ENCODE measurements at regions not wholly inside any gene's neighbourhood (a gene's known extent, or its start where the extent isn't known, plus 50 kb on each side); places are given as distances from the start of the nearest gene placed in this dataset.
"Not testable (repeated sequence)": the region's sequence is repeated elsewhere in the genome, so short reads cannot be mapped to it uniquely, and the experiment has no call there.

- Histone ChIP-seq H3K9me3 (ENCODE audit: low read length) (no peaks in the 10 kb centered on the region), H2AFZ (ENCODE audit: low read length) (no peak overlapping the region)
- TF ChIP-seq EZH2 (IDR thresholded peaks at IDR 0.05; ENCODE audit: borderline replicate concordance, low read length): no peak
- TF ChIP-seq, protein P1, sequence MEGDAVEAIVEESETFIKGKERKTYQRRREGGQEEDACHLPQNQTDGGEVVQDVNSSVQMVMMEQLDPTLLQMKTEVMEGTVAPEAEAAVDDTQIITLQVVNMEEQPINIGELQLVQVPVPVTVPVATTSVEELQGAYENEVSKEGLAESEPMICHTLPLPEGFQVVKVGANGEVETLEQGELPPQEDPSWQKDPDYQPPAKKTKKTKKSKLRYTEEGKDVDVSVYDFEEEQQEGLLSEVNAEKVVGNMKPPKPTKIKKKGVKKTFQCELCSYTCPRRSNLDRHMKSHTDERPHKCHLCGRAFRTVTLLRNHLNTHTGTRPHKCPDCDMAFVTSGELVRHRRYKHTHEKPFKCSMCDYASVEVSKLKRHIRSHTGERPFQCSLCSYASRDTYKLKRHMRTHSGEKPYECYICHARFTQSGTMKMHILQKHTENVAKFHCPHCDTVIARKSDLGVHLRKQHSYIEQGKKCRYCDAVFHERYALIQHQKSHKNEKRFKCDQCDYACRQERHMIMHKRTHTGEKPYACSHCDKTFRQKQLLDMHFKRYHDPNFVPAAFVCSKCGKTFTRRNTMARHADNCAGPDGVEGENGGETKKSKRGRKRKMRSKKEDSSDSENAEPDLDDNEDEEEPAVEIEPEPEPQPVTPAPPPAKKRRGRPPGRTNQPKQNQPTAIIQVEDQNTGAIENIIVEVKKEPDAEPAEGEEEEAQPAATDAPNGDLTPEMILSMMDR (IDR thresholded peaks at IDR 0.05; ENCODE audit: low read length): peak; percentile 55
Observed at GRCh38 chr2:89763254-89763580, 1071.7 kb downstream of the RPIA start.

DNA sequence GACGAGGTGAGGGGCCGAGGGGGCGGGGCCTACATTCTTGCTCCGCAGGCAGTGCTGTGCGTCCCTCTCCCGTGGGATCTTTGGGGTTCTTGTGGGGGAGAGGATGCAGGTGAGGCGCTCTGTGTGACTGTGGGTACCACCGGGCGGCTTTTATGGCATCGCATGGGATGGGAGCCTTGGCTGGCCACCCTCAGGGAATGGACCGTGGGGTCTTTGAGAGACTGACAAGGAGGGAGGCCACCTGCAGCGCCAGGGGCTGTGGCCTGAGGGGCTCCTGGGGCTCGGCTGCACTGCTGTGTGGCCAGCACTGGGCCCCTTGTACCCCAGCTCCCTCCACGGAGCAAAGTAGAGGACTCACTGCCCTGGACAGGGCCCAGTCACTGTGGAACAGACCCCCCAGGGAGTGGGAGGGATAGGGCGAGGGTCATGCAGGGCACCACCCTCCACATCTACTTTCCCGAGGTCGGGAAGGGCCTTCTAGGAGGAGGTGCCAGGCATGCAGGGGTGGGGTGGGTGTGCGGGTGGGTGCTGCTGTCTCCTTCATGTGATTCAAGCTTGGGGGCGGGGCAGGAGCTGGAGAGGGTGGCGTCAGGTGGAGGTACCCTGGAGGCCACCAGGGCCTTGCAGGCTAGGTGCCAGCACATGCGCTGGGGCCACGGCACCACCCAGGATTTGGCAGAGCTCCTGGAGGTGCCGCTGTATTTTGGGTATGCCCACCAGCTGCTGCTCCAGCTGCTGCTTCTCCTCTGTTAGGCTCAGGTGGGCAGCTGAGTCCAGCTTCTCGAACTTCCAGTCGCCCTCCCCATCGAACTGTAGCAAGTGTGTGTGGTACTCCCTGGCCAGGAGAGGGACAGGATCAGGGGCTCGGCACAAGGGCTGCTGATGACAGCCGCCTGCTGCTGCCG is 1072.4 kb downstream of the RPIA start:
- Histone ChIP-seq H3K27ac (ENCODE audit: low read depth, low read length, poor library complexity, severe bottlenecking) (no peak overlapping the region), H2AFZ (ENCODE audit: low read length) (no peak overlapping the region), H3K27me3 (ENCODE audit: insufficient read depth, low read length) (no peaks in the 10 kb centered on the region), H3K79me2 (ENCODE audit: insufficient read depth, low read length) (no peaks in the 10 kb centered on the region), H3K36me3 (ENCODE audit: insufficient read depth, low read length) (no peaks in the 10 kb centered on the region), H4K20me1 (ENCODE audit: insufficient read depth, low read length) (no peaks in the 10 kb centered on the region), H3K4me2 (ENCODE audit: low read length) (no peak overlapping the region), H3K9ac (ENCODE audit: low read length) (no peak overlapping the region), H3K4me3 (ENCODE audit: low read depth, low read length, poor library complexity, severe bottlenecking) (no peak overlapping the region), H3K9me3 (ENCODE audit: low read length) (no peaks in the 10 kb centered on the region), H3K4me1 (ENCODE audit: insufficient read depth, low read length, severe bottlenecking) (no peaks in the 10 kb centered on the region), H3F3A (ENCODE audit: insufficient read depth, low read length) (no peaks in the 10 kb centered on the region), H3K9me2 (ENCODE audit: low read depth, low read length) (no peaks in the 10 kb centered on the region)
- TF ChIP-seq, protein P1 (IDR thresholded peaks at IDR 0.05; ENCODE audit: low read length): no peak
- TF ChIP-seq EZH2 (IDR thresholded peaks at IDR 0.05; ENCODE audit: borderline replicate concordance, low read length): no peak

More at GRCh38 chr2:89763254-89763580, 1071.7 kb downstream of the RPIA start:
- no peak overlapping the region for H3K27ac ChIP-seq (ENCODE audit: low read depth, low read length, poor library complexity, severe bottlenecking)
- no peak overlapping the region for H3K4me3 ChIP-seq (ENCODE audit: low read depth, low read length, poor library complexity, severe bottlenecking)
- H3K27me3 ChIP-seq (ENCODE audit: insufficient read depth, low read length): no peaks in the 10 kb centered on the region
- H3K4me1 ChIP-seq (ENCODE audit: insufficient read depth, low read length, severe bottlenecking): no peaks in the 10 kb centered on the region
- H3K79me2 ChIP-seq (ENCODE audit: insufficient read depth, low read length): no peaks in the 10 kb centered on the region
- no peaks in the 10 kb centered on the region for H3K9me2 ChIP-seq (ENCODE audit: low read depth, low read length)
- no peaks in the 10 kb centered on the region for H3K36me3 ChIP-seq (ENCODE audit: insufficient read depth, low read length)
- H3K9ac ChIP-seq (ENCODE audit: low read length): no peak overlapping the region
- no peaks in the 10 kb centered on the region for H3F3A ChIP-seq (ENCODE audit: insufficient read depth, low read length)
- no peaks in the 10 kb centered on the region for H4K20me1 ChIP-seq (ENCODE audit: insufficient read depth, low read length)
- no peak overlapping the region for H3K4me2 ChIP-seq (ENCODE audit: low read length)

GRCh38 chr2:89764571-89765360 is 1073.3 kb downstream of the RPIA start:
- H3K36me3 ChIP-seq (ENCODE audit: insufficient read depth, low read length); H3K9ac ChIP-seq (ENCODE audit: low read length); H3K27me3 ChIP-seq (ENCODE audit: insufficient read depth, low read length); H3K9me3 ChIP-seq (ENCODE audit: low read length); H3K4me1 ChIP-seq (ENCODE audit: insufficient read depth, low read length, severe bottlenecking); H2AFZ ChIP-seq (ENCODE audit: low read length); H3K9me2 ChIP-seq (ENCODE audit: low read depth, low read length); H3K27ac ChIP-seq (ENCODE audit: low read depth, low read length, poor library complexity, severe bottlenecking); H3K79me2 ChIP-seq (ENCODE audit: insufficient read depth, low read length); H4K20me1 ChIP-seq (ENCODE audit: insufficient read depth, low read length); H3K4me2 ChIP-seq (ENCODE audit: low read length); H3F3A ChIP-seq (ENCODE audit: insufficient read depth, low read length); H3K4me3 ChIP-seq (ENCODE audit: low read depth, low read length, poor library complexity, severe bottlenecking): not testable (repeated sequence)

GRCh38 chr2:89765361-89765718 is 1073.9 kb downstream of the RPIA start:
- H3K9ac ChIP-seq (ENCODE audit: low read length); H3K9me2 ChIP-seq (ENCODE audit: low read depth, low read length); H3K4me3 ChIP-seq (ENCODE audit: low read depth, low read length, poor library complexity, severe bottlenecking); H3K27me3 ChIP-seq (ENCODE audit: insufficient read depth, low read length); H2AFZ ChIP-seq (ENCODE audit: low read length); H4K20me1 ChIP-seq (ENCODE audit: insufficient read depth, low read length); H3K9me3 ChIP-seq (ENCODE audit: low read length); H3K4me2 ChIP-seq (ENCODE audit: low read length); H3K27ac ChIP-seq (ENCODE audit: low read depth, low read length, poor library complexity, severe bottlenecking); H3F3A ChIP-seq (ENCODE audit: insufficient read depth, low read length); H3K4me1 ChIP-seq (ENCODE audit: insufficient read depth, low read length, severe bottlenecking); H3K36me3 ChIP-seq (ENCODE audit: insufficient read depth, low read length); H3K79me2 ChIP-seq (ENCODE audit: insufficient read depth, low read length): not testable (repeated sequence)

DNA sequence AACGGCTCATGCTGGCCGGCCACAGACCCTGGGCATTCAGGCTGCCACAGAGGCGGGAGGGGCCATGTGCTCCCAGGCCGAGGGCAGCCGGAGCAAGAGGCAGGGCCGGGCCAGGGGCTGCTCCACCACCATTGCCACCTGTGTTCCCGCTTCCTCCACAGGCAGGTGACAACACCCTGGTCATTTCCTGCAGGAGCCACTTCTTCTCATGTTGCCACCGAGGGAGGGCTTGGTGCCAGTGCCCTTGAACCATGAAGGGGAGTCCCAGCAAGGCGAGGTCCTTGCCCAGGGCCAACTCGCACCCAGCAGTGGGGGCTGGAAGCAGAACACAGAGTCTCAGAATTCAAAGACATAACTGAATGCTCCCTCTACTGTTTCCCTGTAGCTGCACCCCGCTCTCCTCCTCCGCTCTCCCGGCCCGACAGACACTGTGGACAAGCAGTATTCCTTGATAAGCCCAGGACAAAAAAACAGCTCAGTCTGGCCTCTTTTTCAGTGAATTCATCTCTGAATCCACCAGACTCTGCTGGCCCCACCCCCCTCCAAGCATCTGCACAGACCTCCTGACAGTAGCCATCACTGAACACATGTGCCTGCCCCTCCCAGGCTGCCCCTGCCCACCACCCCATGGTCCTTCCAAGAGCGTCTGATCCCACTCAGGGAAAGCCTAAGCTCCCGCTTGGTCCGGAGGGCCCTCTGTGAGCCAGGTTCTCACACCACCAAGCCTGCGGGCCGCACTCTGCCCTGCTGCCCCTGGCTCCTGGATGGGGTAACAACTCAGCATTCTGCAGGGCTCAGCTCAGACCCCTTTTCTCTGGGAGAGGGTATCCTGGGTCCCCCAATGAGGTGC is 1074.9 kb downstream of the RPIA start:
- H3K4me3 ChIP-seq (ENCODE audit: low read depth, low read length, poor library complexity, severe bottlenecking); H3K4me2 ChIP-seq (ENCODE audit: low read length); H3K4me1 ChIP-seq (ENCODE audit: insufficient read depth, low read length, severe bottlenecking); H3K27me3 ChIP-seq (ENCODE audit: insufficient read depth, low read length); H3K9me3 ChIP-seq (ENCODE audit: low read length); H3F3A ChIP-seq (ENCODE audit: insufficient read depth, low read length); H4K20me1 ChIP-seq (ENCODE audit: insufficient read depth, low read length); H3K9ac ChIP-seq (ENCODE audit: low read length); H3K36me3 ChIP-seq (ENCODE audit: insufficient read depth, low read length); H2AFZ ChIP-seq (ENCODE audit: low read length); H3K9me2 ChIP-seq (ENCODE audit: low read depth, low read length); H3K27ac ChIP-seq (ENCODE audit: low read depth, low read length, poor library complexity, severe bottlenecking); H3K79me2 ChIP-seq (ENCODE audit: insufficient read depth, low read length): not testable (repeated sequence)
